ENCODE measurements at regions not wholly inside any gene's neighbourhood (a gene's known extent, or its start where the extent isn't known, plus 50 kb on each side); places are given as distances from the start of the nearest gene placed in this dataset.

DNA sequence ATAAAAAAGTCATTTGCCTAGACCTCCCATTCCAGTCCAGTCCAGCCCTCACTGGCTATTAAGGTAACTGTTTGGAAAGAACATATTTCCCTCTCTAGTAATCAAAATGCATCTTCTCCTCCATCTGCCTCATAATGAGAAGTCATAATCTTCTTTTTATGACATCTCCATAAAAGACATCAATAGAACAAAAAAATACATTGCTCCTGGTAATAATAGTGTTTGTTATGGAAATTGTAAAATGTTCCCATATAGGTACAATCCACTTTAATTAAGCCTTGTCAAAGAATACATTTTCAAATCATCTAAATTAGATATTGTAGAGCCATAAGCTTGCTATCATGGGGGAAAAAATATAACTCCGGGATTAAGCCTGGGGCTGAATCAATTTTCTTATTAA is 461.6 kb downstream of the LRATD1 start:
- no peak for TF ChIP-seq CTCF (IDR thresholded peaks at IDR 0.05)
- no peak for TF ChIP-seq POLR2A (IDR thresholded peaks at IDR 0.05)
